MCF 10A (cell line): ENCODE measurements at regions not wholly inside any gene's neighbourhood (a gene's known extent, or its start where the extent isn't known, plus 50 kb on each side); places are given as distances from the start of the nearest gene placed in this dataset.

ENCODE experiments used
- BruUV-seq: library from RNA; stranded (reverse); fragments of 400-500 nt; replicated peaks from 2 replicates; lab custom pipeline; 2021; lab: Mats Ljungman, UMichigan
- CTCF ChIA-PET: fragments of 300-600 bp; sonication (Branson Sonifier 250); formaldehyde crosslinking; extraction: SDS; loops from one replicate; lab custom pipeline; 2021; ENCODE audit warnings: antibody characterized with exemption, inconsistent platforms; lab: Yijun Ruan, JAX
- POLR2A ChIA-PET: fragments of 300-600, 350-650 bp; sonication (Branson Sonifier 250); formaldehyde crosslinking; extraction: SDS; loops from one replicate; lab custom pipeline; 2020; ENCODE audit warnings: antibody characterized with exemption, inconsistent platforms; lab: Yijun Ruan, JAX
- DNase-seq: peaks from one replicate; pipeline ENCODE4 v3.0.0-alpha.2; 2018; ENCODE audit not compliant: unreplicated experiment
- H3K27ac Mint-ChIP-seq: one replicate; pipeline ENCODE4 v1.8.0; 2022; ENCODE audit warnings: mild to moderate bottlenecking, low read depth, mixed read lengths; ENCODE audit not compliant: unreplicated experiment
- H3K27me3 Mint-ChIP-seq: one replicate; pipeline ENCODE4 v1.8.0; 2022; ENCODE audit warnings: mixed read lengths; ENCODE audit not compliant: insufficient read depth, unreplicated experiment
- H3K36me3 Mint-ChIP-seq: one replicate; pipeline ENCODE4 v1.8.0; 2022; ENCODE audit warnings: mild to moderate bottlenecking, moderate library complexity, mixed read lengths; ENCODE audit not compliant: insufficient read depth, unreplicated experiment
- H3K4me1 Mint-ChIP-seq: one replicate; pipeline ENCODE4 v1.8.0; 2022; ENCODE audit warnings: mixed read lengths; ENCODE audit not compliant: insufficient read depth, unreplicated experiment
- H3K4me3 Mint-ChIP-seq: one replicate; pipeline ENCODE4 v1.8.0; 2022; ENCODE audit warnings: mild to moderate bottlenecking, moderate library complexity, mixed read lengths; ENCODE audit not compliant: unreplicated experiment
- H3K9me3 Mint-ChIP-seq: one replicate; pipeline ENCODE4 v1.8.0; 2022; ENCODE audit warnings: mixed read lengths; ENCODE audit not compliant: unreplicated experiment
- CTCF ChIP-seq: fragments of 200-600 bp; IDR thresholded peaks from one replicate; pipeline ENCODE4 v1.8.0; 2022; ENCODE audit warnings: antibody characterized with exemption, mild to moderate bottlenecking; ENCODE audit not compliant: unreplicated experiment
- intact Hi-C: fragments of 100-400 bp; cut with micrococcal nuclease; formaldehyde crosslinking; loops from 2 replicates; pipeline ENCODE4 v1.14.1; 2022

GRCh38 chr3:59473636-59474035, 423.8 kb upstream of the CFAP20DC start:
- Mint-ChIP-seq H3K27me3 (no peaks in the 10 kb centered on the region), H3K36me3 (no peaks in the 10 kb centered on the region), H3K27ac (no peak overlapping the region), H3K4me1 (no peaks in the 10 kb centered on the region), H3K9me3 (peaks cover 24% of the 10 kb centered on the region), H3K4me3 (no peak overlapping the region)
- intact Hi-C loops: no loop called here
- ChIA-PET CTCF (no interaction called here), POLR2A (no interaction called here)
- DNase-seq: no peak
- no TSS peak for BruUV-seq
- TF ChIP-seq CTCF: no peak

DNA sequence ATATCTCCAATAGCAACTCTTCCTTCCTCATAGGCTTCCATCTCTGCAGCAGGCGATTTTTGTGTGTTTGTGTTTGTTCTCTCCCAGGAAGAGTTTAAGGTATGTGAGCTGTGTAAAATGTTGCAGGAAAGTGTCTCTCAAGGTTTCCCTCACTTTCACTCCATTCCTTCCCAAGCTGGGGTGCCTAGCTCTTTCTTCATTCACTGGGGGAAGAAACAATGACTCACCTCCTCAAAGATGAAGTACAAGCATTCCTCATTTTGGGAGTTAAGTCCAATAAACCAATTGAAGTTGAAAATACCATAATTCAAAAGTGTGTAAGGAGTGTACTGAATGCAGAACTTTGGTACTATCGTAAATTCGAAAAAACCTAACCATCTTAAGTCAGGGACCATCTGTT, 422.7 kb upstream of the CFAP20DC start:
- POLR2A ChIA-PET: no interaction called here
- peak; percentile 2 for DNase-seq
- no TSS peak for BruUV-seq
- CTCF ChIA-PET: interaction anchor here (0.5 kb wide), 1 partner anchor 337 kb away, joined by 3 read pairs; no protein-coding TSS in a partner anchor
- Mint-ChIP-seq H3K27me3 (no peaks in the 10 kb centered on the region), H3K27ac (no peak overlapping the region), H3K36me3 (no peaks in the 10 kb centered on the region), H3K4me1 (no peaks in the 10 kb centered on the region), H3K9me3 (peaks cover 24% of the 10 kb centered on the region), H3K4me3 (no peak overlapping the region)
- intact Hi-C loops: no loop called here
- TF ChIP-seq CTCF: no peak

DNA sequence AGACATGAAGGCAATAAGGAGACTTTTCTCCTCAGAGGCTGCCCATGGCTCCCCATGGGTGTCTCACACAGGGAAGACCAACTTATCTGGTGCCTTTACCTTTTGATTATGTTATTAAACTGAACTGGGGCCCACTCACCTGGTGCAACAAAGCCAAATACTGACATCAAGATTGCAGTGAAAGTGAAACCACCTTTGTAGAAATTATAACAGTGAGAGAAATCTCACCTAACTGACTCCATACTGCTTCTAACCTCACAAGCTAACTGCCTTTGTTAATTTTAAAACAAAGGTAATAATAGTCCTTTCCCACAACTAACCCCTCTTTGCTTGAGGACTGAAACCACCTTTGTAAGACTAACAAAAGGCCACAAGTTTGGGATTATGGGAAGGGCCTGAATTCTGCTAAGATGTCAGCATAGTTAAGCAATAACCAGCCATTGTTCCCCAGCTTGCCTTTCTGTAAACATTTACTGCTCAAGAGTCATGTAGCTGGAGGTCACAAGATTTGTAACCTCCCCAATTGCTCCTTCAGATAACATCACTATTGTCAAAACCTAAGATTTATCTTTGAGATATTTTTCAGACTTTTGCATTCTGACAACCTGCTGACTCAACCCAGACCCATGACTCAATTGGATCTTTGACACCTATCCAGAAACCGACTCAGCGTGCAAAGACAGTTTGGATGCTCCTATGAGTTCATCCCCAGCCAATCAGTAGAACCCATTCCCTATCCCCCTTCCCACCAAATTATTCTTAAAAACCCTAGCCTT, 420.3 kb upstream of the CFAP20DC start:
- Mint-ChIP-seq H3K27me3 (no peaks in the 10 kb centered on the region), H3K4me3 (no peak overlapping the region), H3K9me3 (peaks cover 24% of the 10 kb centered on the region), H3K4me1 (no peaks in the 10 kb centered on the region), H3K27ac (peak overlapping the region; percentile 47), H3K36me3 (no peaks in the 10 kb centered on the region)
- no peak for TF ChIP-seq CTCF
- BruUV-seq: no TSS peak
- ChIA-PET CTCF (interaction anchor here (0.6 to 0.7 kb wide), 3 partner anchors 107 to 931 kb away, joined by 3 read pairs; no protein-coding TSS in a partner anchor), POLR2A (interaction anchor here (0.6 to 0.7 kb wide), 2 partner anchors 901 to 1154 kb away, joined by 3 to 6 read pairs; no protein-coding TSS in a partner anchor)
- intact Hi-C loops: no loop called here
- peak; percentile 43 for DNase-seq

GRCh38 chr3:59467476-59467875, 417.7 kb upstream of the CFAP20DC start:
- ChIA-PET CTCF (no interaction called here), POLR2A (no interaction called here)
- H3K9me3 Mint-ChIP-seq: peaks cover 24% of the 10 kb centered on the region

More at GRCh38 chr3:59467476-59467875, 417.7 kb upstream of the CFAP20DC start:
- no peaks in the 10 kb centered on the region for H3K36me3 Mint-ChIP-seq
- BruUV-seq: no TSS peak
- no peaks in the 10 kb centered on the region for H3K4me1 Mint-ChIP-seq
- no peak for DNase-seq
- no peak for TF ChIP-seq CTCF
- no peak overlapping the region for H3K4me3 Mint-ChIP-seq
- no peak overlapping the region for H3K27ac Mint-ChIP-seq
- intact Hi-C loops: no loop called here
- H3K27me3 Mint-ChIP-seq: no peaks in the 10 kb centered on the region
